Effector CD8-positive, alpha-beta T cell (primary cell): ENCODE measurements at regions not wholly inside any gene's neighbourhood (a gene's known extent, or its start where the extent isn't known, plus 50 kb on each side); places are given as distances from the start of the nearest gene placed in this dataset.
"Not testable (repeated sequence)": the region's sequence is repeated elsewhere in the genome, so short reads cannot be mapped to it uniquely, and the experiment has no call there.

Experiments
- DNase-seq: peaks from one replicate; lab custom pipeline; 2025; lab: John Stamatoyannopoulos, UW

DNA sequence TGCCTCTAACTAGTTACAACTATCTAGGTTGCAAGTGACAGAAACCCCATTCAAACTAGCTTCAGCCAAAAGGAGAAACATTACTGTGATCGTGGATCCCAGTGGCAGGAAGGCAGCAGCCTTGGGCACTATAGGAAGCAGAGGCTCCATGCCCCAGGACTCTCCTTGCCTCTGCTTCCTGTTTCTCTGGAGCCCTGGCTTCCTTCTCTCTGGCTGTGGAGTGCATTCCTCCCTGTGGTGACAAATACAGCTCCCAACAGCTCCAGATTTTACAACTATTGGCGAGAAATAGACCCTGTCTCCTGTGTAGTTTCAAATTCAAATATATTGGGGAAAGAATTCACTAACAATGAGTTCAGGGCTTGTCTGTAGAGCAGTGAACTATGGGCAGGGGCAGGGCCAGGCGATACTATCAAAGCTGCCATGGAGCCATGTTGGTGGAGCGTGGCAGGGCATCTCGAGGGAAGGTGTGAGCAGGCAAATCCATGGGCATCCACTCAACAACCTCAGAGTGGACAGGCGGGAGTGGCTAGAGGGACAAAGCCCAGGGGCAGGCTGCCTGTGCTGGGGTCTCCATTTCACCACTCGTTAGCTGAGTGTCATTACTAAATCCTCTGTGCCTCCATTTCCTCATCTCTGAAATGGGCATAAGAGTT lies 189.5 kb downstream of the ERCC6L2 start:
- no peak for DNase-seq

DNA sequence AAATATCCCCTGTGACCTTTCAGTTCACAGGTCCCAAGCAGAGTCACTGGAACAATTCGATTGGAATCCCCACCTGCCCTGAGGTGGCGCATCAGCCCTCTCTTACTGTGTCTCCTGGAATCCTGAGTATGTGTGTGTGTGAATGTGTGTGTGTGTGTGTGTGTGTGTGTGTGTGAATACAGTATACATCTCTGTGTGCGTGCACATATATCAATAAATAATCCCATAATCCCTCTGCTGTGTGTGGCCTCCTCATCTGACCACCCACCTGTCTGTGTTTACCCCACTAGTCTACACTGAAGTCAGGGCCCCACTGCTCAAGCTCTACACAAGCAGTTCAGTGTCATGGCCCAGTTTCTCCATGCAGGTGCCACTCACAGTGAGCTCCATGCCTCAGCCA lies 187.4 kb downstream of the ERCC6L2 start:
- no peak for DNase-seq

DNA sequence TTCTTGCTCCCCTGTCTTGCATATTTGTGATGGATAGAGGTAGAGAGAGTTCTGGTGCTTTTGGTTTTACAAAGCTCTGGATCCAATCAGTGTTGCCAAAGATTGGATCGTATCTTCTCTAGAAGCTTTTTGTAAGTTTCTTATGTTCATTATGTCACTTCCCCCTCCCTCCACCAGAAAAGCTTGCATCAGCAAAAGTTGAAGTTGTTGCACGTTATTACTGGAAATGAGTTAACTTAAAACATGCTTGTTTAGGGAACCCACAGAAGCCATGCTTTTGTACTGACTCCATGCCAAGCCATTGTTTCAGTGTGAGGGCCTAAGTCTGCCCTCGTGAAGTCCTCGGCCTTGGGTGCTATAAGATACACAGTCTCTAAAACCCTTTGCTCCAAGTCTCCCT lies 186.5 kb downstream of the ERCC6L2 start:
- no peak for DNase-seq

DNA sequence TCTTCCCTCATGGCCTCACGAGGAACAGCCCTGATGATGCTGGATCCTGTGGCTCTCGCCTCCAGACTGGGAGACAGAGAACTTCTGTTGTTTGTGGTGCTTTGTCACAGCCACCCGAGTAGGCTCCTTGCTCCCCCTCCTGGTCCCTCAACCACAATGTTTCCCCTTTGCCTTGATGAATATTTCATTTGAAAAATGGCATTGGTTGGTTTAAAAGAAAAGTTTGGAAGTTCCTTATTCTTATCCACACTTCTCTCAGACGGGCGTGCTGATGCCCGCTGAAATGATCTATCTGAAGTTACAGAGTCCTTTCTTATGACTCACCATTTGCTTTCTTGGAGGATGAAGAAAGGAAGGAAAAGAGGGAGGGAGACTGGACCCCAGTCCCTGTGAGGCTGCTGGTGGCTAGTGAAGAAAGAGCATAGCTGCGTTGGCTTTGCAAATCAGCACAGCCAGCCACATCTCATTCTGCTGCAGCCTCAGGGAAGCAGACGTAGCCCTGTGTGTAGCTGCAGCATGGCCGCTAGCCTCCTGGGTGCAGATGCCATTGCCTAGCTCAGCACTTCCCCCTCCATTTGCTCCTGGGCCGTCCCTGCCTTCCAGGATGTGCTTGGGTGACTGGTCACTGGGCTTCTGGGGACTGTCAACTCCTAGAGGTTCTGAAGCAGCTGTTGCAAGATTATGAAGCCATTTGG lies 185.9 kb downstream of the ERCC6L2 start:
- peak; percentile 20 for DNase-seq

DNA sequence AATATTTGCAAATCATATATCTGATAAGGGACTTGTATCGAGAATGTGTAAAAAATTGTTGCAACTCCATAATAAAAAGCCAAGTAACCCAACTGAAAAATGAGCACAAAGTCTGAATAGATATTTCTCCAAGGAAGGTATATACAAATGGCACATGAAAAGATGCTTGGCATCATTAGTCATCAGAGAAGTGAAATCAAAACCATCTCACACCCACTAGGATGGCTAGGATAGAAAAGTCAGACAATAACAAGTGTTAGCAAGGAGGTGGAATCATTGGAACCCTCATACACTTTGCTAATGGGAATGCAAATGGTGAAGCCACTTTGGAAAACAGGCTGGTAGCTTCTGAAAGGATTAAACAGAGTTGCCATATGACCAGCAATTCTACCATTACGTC lies 182.7 kb downstream of the ERCC6L2 start:
- DNase-seq, result no peak

DNA sequence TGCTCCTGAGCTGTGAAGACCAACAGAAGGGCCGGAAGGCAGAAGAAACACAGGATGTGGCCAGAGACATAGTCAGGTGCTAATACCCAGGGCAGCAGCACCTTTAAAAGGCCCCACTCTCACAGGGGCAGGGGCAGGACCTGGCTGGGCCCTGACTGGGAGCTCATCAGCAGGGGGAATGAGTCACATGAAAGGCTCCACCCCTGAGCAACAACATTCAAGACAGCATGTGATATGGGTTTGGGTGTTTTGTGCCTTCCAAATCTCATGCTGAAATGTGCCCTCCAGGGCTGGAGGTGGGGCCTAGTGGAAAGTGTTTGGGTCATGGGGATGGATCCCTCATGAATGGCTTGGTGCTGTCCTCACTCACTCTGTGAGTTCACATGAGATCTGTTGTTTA lies 181.7 kb downstream of the ERCC6L2 start:
- no peak for DNase-seq

DNA sequence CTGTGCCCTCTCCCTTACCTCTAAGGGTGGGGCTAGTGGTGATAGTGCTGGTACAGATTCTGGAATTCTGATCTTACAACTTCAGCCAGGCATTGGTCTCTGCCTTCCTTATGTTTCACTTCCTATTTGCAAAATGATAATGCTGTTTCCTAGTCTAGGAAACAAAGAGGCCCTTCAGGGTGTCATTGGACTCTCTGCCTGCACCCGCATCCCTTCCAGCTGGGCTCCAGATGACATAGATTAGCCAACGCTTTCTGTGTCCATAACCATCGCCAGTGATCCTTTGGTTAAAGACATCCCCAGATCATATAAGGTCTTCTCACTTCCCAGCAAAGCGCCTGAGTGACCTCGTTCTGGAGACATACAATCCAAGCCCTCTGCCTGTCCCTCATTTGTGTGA lies 180.7 kb downstream of the ERCC6L2 start:
- no peak for DNase-seq

DNA sequence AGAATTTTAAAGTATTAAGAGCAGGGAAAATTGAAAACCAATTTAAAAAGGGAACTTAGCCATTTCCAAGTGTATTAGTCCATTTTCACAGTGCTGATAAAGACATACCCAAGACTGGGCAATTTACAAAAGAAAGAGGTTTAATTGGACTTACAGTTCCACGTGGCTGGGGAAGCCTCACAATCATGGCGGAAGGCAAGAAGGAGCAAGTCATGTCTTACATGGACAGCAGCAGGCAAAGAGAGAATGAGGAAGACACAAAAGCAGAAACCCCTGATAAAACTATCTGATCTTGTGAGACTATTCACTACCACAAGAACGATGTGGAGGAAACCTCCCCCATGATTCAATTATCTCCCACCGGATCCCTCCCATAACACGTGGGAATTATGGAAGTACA lies 178.8 kb downstream of the ERCC6L2 start:
- DNase-seq, result not testable (repeated sequence)

DNA sequence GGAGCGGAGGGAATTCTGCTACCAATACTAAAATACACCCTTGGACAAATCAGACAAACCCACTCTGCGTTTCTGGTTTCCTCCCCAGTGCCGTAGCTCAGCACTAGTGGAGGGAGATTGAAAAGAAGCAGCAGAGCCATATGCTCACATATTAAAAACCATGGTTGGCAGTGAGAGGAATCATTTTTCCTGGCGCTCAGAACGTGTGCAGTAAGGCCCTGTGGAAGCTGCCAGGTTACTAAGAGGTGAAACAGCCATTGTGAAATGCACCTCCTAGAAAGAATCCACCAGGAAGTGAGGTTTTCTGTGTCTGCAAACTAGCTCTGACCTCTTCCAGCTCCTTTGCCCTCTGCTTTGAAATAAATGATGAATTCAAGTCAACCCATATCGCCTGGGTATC lies 177.2 kb downstream of the ERCC6L2 start:
- no peak for DNase-seq

DNA sequence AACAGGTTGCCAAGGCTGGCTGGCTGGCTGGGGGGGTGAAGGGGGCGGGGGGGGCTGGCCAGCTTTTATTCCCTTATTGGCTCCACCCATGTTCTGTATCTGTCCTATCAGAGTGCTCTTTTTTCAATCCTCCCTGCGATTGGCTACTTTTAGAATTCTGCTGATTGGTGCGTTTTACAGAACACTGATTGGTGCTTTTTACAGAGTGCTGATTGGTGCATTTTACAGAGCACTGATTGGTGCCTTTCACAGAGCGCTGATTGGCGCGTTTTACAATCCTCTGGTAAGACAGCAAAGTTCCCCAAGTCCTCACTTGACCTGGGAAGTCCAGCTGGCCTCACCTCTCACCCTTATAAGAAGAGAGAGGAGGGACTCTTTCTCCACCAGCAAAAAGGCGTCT lies 175.9 kb downstream of the ERCC6L2 start:
- DNase-seq, result no peak

DNA sequence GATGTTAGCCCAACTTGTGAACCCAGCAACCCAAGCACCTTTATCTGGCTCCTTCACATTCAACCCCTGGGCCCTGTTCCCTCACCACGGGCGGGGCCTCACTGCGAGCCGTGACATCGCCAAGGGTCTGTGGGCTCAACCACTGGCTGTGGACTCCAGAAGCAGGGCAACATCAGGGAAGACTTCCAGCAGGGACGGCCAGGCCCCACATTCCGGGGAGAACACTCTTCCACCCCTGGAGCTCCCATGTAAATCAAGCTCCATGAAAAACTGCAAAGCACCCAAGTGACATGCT lies 175.3 kb downstream of the ERCC6L2 start:
- DNase-seq, result no peak

DNA sequence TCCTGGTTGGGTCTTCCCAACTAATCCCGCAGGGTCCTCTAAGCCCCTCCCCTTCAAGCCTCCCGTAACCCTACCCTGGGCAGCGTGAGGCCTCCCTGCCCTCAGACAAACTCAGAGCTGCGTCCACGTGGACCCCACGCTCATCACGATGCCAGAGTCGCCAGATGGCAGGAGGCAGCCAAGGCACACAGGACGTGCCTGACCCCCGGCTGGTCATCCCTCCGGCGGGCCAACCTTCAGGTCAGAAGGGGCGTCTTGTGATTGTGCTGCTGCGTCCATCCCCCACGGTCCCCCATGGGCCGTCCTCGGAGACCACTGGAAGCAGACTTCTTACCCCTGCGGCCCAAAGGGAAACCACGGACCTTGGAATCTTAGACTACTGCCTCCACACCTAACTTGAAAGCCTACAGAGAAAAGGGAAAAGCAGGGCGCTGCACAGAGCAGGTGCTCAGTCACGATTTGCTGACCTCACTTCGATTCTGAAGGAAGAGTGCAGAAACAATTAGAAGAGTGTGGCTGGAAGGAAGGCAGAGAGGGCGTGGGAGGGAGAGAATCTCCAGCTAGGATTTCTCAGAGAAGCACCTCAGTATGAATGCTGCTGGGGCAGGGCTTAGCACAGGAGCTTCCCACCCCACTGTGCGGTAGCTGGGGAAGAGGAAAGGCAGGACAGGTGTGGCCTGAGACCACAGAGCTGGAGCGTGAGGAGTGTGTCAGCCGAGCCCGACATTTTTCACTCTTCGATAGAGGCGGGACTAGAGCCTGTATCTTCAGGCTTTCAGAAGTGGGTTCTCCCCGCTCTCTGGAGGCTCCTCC lies 174.8 kb downstream of the ERCC6L2 start:
- no peak for DNase-seq

DNA sequence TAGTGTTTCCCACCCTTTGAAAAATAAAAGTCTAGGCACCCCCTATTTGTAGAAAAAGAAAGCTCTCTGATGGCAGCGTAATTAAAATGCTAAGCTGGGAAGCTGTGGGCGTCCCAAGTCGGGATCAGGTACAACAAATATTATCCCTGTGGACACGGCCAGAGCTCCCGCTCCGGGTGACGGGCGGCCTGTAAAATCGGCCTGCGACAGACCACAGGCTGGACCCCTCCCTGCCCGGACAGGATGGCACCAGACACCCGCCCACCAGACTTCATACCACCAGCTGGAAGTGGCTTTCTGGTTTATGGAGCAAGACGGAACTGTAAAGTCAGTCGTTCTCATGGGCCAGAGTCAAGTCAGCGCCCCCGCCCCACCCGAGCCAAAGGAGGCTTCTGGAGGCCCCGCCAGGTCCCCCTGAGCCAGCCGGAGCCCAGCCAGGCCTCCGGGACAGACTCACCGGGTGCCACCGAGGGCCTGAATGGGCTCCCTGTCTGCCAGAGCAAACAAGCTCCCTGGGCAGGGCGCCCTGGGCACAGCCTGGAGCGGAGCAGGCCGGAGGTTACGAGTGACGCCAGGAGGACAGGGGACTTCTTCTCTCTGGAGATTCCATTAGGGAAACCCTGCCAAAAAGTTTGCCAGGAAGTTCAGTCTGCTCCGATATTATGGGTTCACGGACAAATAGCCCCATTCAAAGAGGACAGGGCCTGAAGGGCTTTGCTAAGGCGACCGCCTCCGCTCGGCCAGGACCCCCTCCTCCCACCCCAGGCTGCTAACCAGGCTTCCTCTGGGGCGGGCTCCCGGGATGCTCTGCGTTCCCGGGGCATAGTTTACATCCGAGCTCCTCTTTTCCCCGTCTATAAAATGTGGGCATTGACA lies 173.7 kb downstream of the ERCC6L2 start:
- no peak for DNase-seq

DNA sequence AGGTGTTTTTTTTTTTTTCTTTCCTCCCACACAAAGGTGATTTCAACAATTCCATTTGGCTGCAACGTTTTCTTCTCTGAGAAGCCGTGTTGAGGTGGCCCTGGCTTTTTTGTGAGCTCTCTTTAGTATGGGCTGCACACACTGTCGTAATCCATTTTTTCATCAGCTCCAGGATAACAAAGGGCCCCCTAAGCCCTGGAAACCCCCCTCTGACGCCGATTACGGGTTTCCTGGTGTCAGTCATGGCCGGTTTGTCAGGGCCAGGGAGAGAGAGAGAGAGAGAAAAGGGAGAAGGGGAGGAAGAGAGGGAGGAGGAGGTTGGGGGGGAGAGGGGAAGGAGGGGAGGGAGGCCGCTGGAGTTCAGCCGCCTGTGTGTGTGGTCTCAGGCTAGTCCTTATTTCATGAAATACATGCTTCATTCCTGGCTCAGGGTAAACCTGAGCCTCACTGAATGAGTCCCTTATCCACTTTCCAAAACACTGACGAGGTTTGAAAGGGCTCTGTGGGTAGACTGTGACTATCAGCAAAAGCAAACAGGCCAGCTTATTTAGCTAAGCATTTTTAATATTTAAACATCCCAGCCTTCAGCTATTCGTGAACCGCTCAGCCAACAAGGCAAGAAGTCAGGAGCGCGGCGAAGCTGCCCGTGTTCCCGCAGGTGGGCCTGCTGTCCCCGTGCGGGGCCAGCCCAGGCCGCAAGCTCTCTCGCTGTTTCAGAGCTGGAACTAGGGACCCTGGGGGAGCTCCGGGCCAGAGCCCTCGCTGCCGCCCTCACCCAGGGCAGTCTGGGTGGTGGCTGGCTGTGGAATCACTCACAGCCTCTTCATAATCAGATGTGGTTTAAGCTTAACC lies 172.8 kb downstream of the ERCC6L2 start:
- peak; percentile 13 for DNase-seq

DNA sequence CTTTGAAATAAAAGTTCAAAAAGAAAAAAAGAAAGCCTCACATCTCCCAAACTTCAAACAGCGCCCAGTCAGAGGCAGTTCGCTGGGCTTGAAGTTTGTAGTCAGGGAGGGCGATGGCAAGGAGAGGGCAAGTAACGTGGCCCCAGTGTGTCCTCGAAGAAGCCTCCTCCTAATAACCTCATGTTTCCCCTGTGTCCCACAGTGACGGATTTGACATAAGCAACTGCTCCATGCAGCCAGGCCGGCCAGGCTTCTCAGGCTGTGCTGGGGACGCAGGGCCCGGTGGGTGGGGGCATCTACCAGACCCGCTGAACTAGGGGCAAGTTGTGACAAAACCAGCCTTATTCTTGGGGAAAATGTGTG lies 172.2 kb downstream of the ERCC6L2 start:
- no peak for DNase-seq

DNA sequence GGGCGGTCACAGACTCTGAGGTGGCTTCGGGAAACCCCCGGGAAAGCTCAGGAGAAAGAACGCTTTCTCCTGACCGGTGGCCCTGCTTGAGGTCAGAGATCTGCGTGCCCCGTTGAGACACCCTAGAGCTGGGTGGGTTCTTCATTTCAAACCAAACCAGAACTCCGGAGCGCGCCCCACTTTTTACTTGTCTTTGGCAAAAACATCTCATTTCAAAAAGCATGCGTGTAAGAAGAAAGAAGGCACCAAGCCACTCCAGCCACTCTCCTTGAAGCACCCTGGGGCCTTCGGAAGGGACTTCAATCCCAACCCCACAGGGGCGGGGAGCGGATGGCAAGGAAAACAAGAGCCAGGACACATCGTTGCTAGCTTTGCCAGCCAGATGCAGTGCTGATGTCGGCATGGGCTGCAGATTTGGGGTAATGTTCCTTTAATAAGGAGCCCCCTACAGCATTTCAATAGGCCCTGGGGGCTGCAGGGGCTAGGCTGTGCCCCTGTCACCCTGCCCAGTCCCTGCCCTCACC lies 171.7 kb downstream of the ERCC6L2 start:
- no peak for DNase-seq

DNA sequence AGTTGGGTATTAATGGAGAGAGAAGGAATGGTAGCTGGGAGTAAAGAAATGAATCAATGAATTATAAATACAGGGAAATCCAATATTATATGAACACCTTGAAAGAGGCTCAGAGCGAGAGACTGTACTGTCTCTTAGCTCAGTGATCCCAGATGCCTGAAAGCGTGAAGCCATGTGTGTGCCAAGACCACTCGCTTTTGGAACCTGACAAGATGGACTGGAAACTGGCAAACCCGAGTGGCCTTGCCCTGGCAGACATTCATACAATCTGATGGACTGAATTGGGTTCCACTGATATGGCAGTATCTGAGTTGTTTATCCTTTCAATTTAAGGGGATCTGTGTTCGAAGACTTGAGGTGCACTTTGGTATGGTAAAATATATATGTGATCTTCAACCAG lies 170.3 kb downstream of the ERCC6L2 start:
- no peak for DNase-seq

DNA sequence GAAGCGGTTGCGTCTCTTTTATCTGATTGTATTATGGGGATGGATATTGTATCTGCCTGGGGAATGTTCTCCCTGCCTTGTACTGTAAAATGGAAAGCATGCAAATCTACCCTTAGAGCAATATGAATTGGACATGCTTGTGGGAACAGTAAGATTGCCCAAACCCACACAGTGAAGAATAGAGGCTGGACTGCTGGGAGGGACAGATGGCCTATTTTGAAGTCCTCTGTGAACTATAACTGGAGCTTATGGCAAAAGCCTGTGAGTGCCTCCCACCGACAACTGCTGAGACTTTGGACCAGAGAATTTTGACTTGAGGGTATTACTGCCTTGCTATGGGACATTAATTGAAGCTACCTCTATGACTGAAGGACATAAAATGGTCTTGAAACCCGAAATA lies 168.9 kb downstream of the ERCC6L2 start:
- DNase-seq, result no peak

DNA sequence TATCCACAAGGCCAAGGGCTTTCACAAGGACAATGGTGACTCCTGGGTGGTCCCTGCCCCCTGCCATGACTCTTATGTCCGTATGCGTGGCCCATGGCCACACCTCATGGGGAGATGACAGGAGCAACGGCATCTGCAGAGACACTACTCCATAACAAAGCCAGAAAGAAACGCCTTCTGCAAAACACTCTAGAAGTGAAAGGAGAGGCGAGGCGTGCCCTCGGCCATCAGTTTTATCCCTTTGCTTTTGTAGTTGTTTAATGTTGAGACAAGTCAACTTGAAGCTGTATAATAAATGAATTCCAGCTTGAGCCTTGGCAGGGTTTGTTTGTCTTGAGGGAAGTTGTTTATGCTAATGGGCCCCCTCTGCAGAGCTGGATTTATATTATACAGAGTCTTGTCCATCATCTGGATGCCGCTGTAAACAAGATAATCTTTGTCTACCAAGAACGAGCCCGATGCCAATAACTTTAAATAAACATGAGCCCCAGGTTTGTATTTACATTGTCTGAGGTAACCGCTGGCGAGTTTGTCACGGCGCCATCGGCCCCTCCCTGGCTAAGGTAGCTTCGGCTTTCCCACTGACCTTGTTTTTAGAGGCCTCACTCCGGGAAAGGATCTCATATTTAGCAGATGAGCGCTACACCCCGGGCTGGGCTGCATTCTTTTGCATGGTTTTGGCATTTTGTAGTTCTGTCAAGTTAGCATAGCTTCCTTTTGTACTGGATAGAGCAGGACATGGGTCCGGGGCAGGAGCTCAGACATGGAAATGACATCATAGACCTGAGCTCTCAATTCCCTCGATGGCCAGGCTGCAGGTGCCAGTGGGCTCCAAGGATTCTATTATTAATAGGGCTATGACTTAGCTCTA lies 165.3 kb downstream of the ERCC6L2 start:
- no peak for DNase-seq

DNA sequence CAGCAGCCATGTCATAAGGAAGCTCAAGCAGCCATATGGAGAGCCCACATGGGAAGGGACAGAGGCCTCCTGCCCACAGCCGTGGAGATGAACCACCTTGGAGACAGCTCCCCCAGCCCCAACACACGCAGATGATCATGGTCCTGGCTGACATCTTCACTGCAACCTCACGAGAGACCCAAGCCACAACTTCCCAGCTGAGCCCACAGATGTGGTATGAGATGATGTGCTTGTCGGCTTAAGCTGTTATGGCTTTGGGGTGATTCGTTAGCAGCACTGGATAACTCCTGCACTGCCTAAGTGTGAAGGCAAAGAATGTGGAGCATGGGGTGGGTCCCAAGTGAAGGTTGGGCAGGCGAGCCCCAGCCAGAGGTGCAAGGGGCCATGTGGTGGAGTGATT lies 163.4 kb downstream of the ERCC6L2 start:
- DNase-seq, result no peak
